Mesendoderm (in vitro differentiated cells): ENCODE measurements at regions not wholly inside any gene's neighbourhood (a gene's known extent, or its start where the extent isn't known, plus 50 kb on each side); places are given as distances from the start of the nearest gene placed in this dataset.

ENCODE experiments used
- DNase-seq: peaks from one replicate; pipeline ENCODE4 v3.0.0; 2013
- H2AK5ac ChIP-seq: 2 replicates; pipeline ENCODE4 v1.6.1; 2013; ENCODE audit warnings: low read length, inconsistent platforms
- H2BK120ac ChIP-seq: 2 replicates; pipeline ENCODE4 v1.6.1; 2013; ENCODE audit warnings: low read depth, mild to moderate bottlenecking, low read length, moderate library complexity, mixed read lengths
- H2BK15ac ChIP-seq: replicated peaks from 2 replicates; pipeline ENCODE4 v1.6.1; 2013; ENCODE audit warnings: low read depth, mild to moderate bottlenecking, moderate library complexity
- H2BK5ac ChIP-seq: 2 replicates; pipeline ENCODE4 v1.6.1; 2013; ENCODE audit warnings: low read length, inconsistent platforms
- H3K18ac ChIP-seq: 2 replicates; pipeline ENCODE4 v1.6.1; 2013; ENCODE audit warnings: mild to moderate bottlenecking, low read length, mixed read lengths
- H3K23ac ChIP-seq: one replicate; pipeline ENCODE4 v1.6.1; 2013; ENCODE audit warnings: low read length
- H3K27ac ChIP-seq: 2 replicates; pipeline ENCODE4 v1.5.1; 2013; ENCODE audit warnings: low read depth, mild to moderate bottlenecking, inconsistent platforms, low read length, moderate library complexity
- H3K27me3 ChIP-seq: 2 replicates; pipeline ENCODE4 v1.6.1; 2013; ENCODE audit warnings: low read length, control low read depth, mild to moderate bottlenecking, inconsistent platforms; ENCODE audit not compliant: insufficient read depth, poor library complexity
- H3K36me3 ChIP-seq: 2 replicates; pipeline ENCODE4 v1.6.1; 2013; ENCODE audit warnings: low read length, inconsistent platforms; ENCODE audit not compliant: control insufficient read depth, insufficient read depth
- H3K4ac ChIP-seq: one replicate; pipeline ENCODE4 v1.6.1; 2013; ENCODE audit warnings: low read depth, mild to moderate bottlenecking, low read length, moderate library complexity
- H3K4me1 ChIP-seq: 2 replicates; pipeline ENCODE4 v1.6.1; 2013; ENCODE audit warnings: low read depth, low read length, inconsistent platforms; ENCODE audit not compliant: control insufficient read depth
- H3K4me2 ChIP-seq: 2 replicates; pipeline ENCODE4 v1.6.1; 2013; ENCODE audit warnings: low read length
- H3K4me3 ChIP-seq: 2 replicates; pipeline ENCODE4 v1.5.1; 2013; ENCODE audit warnings: mild to moderate bottlenecking, low read length
- H3K56ac ChIP-seq: one replicate; pipeline ENCODE4 v1.6.1; 2013; ENCODE audit warnings: low read length
- H3K79me1 ChIP-seq: 2 replicates; pipeline ENCODE4 v1.6.1; 2013; ENCODE audit warnings: low read length, inconsistent platforms
- H3K79me2 ChIP-seq: 2 replicates; pipeline ENCODE4 v1.6.1; 2013; ENCODE audit warnings: mild to moderate bottlenecking, low read length; ENCODE audit not compliant: control insufficient read depth, insufficient read depth
- H3K9ac ChIP-seq: 2 replicates; pipeline ENCODE4 v1.6.1; 2013; ENCODE audit warnings: low read length, inconsistent platforms
- H4K5ac ChIP-seq: one replicate; pipeline ENCODE4 v1.6.1; 2013; ENCODE audit warnings: low read length
- H4K8ac ChIP-seq: one replicate; pipeline ENCODE4 v1.6.1; 2013; ENCODE audit warnings: low read depth, mild to moderate bottlenecking, control low read depth, low read length, moderate library complexity
- WGBS: extraction: QIAGEN DNeasy Blood & Tissue Kit; methylation state at CpG from one replicate; pipeline ENCODE4 v1.1.7; 2013; ENCODE audit warnings: low lambda C conversion rate, missing lambda C conversion rate; ENCODE audit not compliant: insufficient coverage; ENCODE audit errors: extremely low coverage; 5-methylcytosine and 5-hydroxymethylcytosine counted together

DNA sequence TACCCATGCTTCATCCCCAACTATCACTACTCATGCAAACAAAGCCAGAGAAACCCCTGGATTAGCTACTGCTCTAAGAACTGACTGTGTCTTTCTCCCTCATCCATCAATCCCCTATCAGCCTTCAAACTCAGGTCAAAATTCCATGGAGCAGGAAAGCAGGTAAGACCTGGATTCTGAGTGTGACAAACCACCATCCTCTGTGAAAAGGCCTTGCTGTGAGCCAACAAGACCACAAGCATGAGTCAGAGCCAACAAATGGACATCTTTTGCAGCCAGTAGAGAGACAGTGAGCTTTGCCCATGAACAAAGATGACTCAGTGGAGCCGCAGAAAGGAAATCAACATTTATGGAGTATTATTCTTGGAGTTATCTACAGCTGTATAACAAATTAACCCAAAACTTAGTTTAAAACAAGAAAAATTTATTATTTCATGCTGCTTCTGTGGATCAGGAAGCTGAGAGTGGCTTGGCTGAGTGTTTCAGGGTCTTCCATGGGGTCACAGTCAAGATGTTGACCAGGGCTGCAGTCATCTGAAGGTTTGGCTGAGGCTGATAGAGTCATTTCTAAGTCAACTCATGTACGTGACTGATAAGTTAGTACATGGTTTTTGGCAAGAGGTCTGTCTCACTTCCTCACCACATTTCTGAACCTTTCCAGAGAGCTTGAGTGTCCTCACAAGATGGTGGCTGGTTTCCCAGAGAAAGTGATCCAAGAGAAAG lies 61.1 kb downstream of the PITPNM2 start:
- Histone ChIP-seq H3K79me2 (no peaks in the 10 kb centered on the region), H2BK5ac (no peak overlapping the region), H3K4me3 (no peak overlapping the region), H4K8ac (no peak overlapping the region), H3K27ac (no peak overlapping the region), H2BK15ac (no peak overlapping the region), H3K4ac (no peak overlapping the region), H3K56ac (no peak overlapping the region), H3K4me1 (no peaks in the 10 kb centered on the region), H3K23ac (no peak overlapping the region), H4K5ac (no peak overlapping the region), H3K36me3 (no peaks in the 10 kb centered on the region), H3K4me2 (no peak overlapping the region), H2BK120ac (no peak overlapping the region), H3K9ac (no peak overlapping the region), H2AK5ac (no peak overlapping the region), H3K79me1 (no peaks in the 10 kb centered on the region), H3K18ac (no peak overlapping the region), H3K27me3 (no peaks in the 10 kb centered on the region)
- DNase-seq, result no peak
- WGBS, result no CpG with 5 or more reads among the region's 2 CpGs

- no peak overlapping the region for H4K5ac ChIP-seq
- H2BK15ac ChIP-seq, result no peak overlapping the region
- no peak overlapping the region for H4K8ac ChIP-seq
- H3K27ac ChIP-seq, result no peak overlapping the region
- no peaks in the 10 kb centered on the region for H3K79me1 ChIP-seq
- no peak overlapping the region for H3K56ac ChIP-seq
- H3K18ac ChIP-seq, result no peak overlapping the region
- no peak overlapping the region for H3K4ac ChIP-seq
- H2BK120ac ChIP-seq, result no peak overlapping the region
- H3K79me2 ChIP-seq, result no peaks in the 10 kb centered on the region
- DNase-seq, result no peak
- H3K36me3 ChIP-seq, result no peaks in the 10 kb centered on the region
- no peak overlapping the region for H3K23ac ChIP-seq
- no peak overlapping the region for H3K9ac ChIP-seq
- no CpG with 5 or more reads among the region's 6 CpGs for WGBS
- no peak overlapping the region for H3K4me3 ChIP-seq
- no peak overlapping the region for H3K4me2 ChIP-seq
- H3K27me3 ChIP-seq, result no peaks in the 10 kb centered on the region
- peaks cover 2% of the 10 kb centered on the region for H3K4me1 ChIP-seq
- H2BK5ac ChIP-seq, result no peak overlapping the region
- H2AK5ac ChIP-seq, result no peak overlapping the region
Observed at GRCh38 chr12:123089140-123089539, 61.8 kb downstream of the PITPNM2 start.

GRCh38 chr12:123085730-123086487 lies 65.0 kb downstream of the PITPNM2 start:
- H3K56ac ChIP-seq, result no peak overlapping the region
- no peak for DNase-seq
- no peak overlapping the region for H2AK5ac ChIP-seq
- H3K23ac ChIP-seq, result no peak overlapping the region
- no peak overlapping the region for H2BK15ac ChIP-seq
- H3K4me3 ChIP-seq, result no peak overlapping the region
- H2BK5ac ChIP-seq, result no peak overlapping the region
- no peaks in the 10 kb centered on the region for H3K79me1 ChIP-seq
- H3K4me1 ChIP-seq, result peaks cover 2% of the 10 kb centered on the region
- H4K5ac ChIP-seq, result no peak overlapping the region
- H4K8ac ChIP-seq, result no peak overlapping the region
- no peak overlapping the region for H2BK120ac ChIP-seq
- H3K27me3 ChIP-seq, result no peaks in the 10 kb centered on the region
- no peak overlapping the region for H3K4ac ChIP-seq
- no CpG with 5 or more reads among the region's 10 CpGs for WGBS
- no peak overlapping the region for H3K4me2 ChIP-seq
- no peaks in the 10 kb centered on the region for H3K36me3 ChIP-seq
- no peak overlapping the region for H3K9ac ChIP-seq
- H3K79me2 ChIP-seq, result no peaks in the 10 kb centered on the region
- H3K27ac ChIP-seq, result no peak overlapping the region
- H3K18ac ChIP-seq, result no peak overlapping the region

GRCh38 chr12:123085066-123085465 lies 65.8 kb downstream of the PITPNM2 start:
- H4K5ac ChIP-seq, result no peak overlapping the region
- no peaks in the 10 kb centered on the region for H3K27me3 ChIP-seq
- no peak overlapping the region for H2BK5ac ChIP-seq
- H2BK15ac ChIP-seq, result no peak overlapping the region
- H3K4me2 ChIP-seq, result no peak overlapping the region
- no peak overlapping the region for H3K23ac ChIP-seq
- H3K4me3 ChIP-seq, result no peak overlapping the region
- no peaks in the 10 kb centered on the region for H3K79me1 ChIP-seq
- DNase-seq, result no peak
- no peak overlapping the region for H3K4ac ChIP-seq
- H3K36me3 ChIP-seq, result no peaks in the 10 kb centered on the region
- H2BK120ac ChIP-seq, result no peak overlapping the region
- no peak overlapping the region for H4K8ac ChIP-seq
- H3K56ac ChIP-seq, result no peak overlapping the region
- no peak overlapping the region for H3K18ac ChIP-seq
- no peaks in the 10 kb centered on the region for H3K79me2 ChIP-seq
- no peak overlapping the region for H3K27ac ChIP-seq
- WGBS, result no CpG with 5 or more reads among the region's 5 CpGs
- peaks cover 2% of the 10 kb centered on the region for H3K4me1 ChIP-seq
- H2AK5ac ChIP-seq, result no peak overlapping the region
- no peak overlapping the region for H3K9ac ChIP-seq

GRCh38 chr12:123083661-123084571 lies 67.0 kb downstream of the PITPNM2 start:
- Histone ChIP-seq H3K4me2 (no peak overlapping the region), H3K36me3 (no peaks in the 10 kb centered on the region), H3K4me1 (peaks cover 2% of the 10 kb centered on the region), H3K9ac (no peak overlapping the region), H3K79me1 (no peaks in the 10 kb centered on the region), H3K56ac (no peak overlapping the region), H2BK5ac (no peak overlapping the region), H3K4me3 (no peak overlapping the region), H3K79me2 (no peaks in the 10 kb centered on the region), H2AK5ac (no peak overlapping the region), H3K18ac (no peak overlapping the region), H4K8ac (no peak overlapping the region), H2BK120ac (no peak overlapping the region), H3K23ac (no peak overlapping the region), H4K5ac (no peak overlapping the region), H2BK15ac (no peak overlapping the region), H3K4ac (no peak overlapping the region), H3K27me3 (no peaks in the 10 kb centered on the region), H3K27ac (no peak overlapping the region)
- WGBS, result no CpG with 5 or more reads among the region's 11 CpGs
- DNase-seq, result no peak
